ENCODE measurements at regions not wholly inside any gene's neighbourhood (a gene's known extent, or its start where the extent isn't known, plus 50 kb on each side); places are given as distances from the start of the nearest gene placed in this dataset.

- Histone ChIP-seq H3K4me1 (no peaks in the 10 kb centered on the region), H3K27me3 (no peaks in the 10 kb centered on the region), H3K36me3 (no peaks in the 10 kb centered on the region), H3K4me3 (no peak overlapping the region), H3K9me3 (no peaks in the 10 kb centered on the region), H3K27ac (no peak overlapping the region)
- intact Hi-C loops (cut with DNase I; ENCODE audit: low total_unique reads) = no loop called here
- DNase-seq = no peak
- no peak for TF ChIP-seq POLR2A (IDR thresholded peaks at IDR 0.05)
- TF ChIP-seq CTCF (IDR thresholded peaks at IDR 0.05) = no peak
These were observed 291.1 kb upstream of the NOCT start for GRCh38 chr4:138724530-138724929.

- no peak for TF ChIP-seq CTCF (IDR thresholded peaks at IDR 0.05)
- TF ChIP-seq POLR2A (IDR thresholded peaks at IDR 0.05) = no peak
- Histone ChIP-seq H3K27ac (no peak overlapping the region), H3K9me3 (no peaks in the 10 kb centered on the region), H3K4me1 (no peaks in the 10 kb centered on the region), H3K27me3 (no peaks in the 10 kb centered on the region), H3K4me3 (no peak overlapping the region), H3K36me3 (no peaks in the 10 kb centered on the region)
- intact Hi-C loops (cut with DNase I; ENCODE audit: low total_unique reads) = no loop called here
- DNase-seq = no peak
These were observed 298.8 kb upstream of the NOCT start for GRCh38 chr4:138716559-138717335.

GRCh38 chr4:138710297-138710696 is 305.3 kb upstream of the NOCT start:
- H3K4me3 ChIP-seq = no peak overlapping the region
- H3K27me3 ChIP-seq = no peaks in the 10 kb centered on the region
- no peaks in the 10 kb centered on the region for H3K36me3 ChIP-seq
- H3K9me3 ChIP-seq = no peaks in the 10 kb centered on the region
- no peaks in the 10 kb centered on the region for H3K4me1 ChIP-seq
- intact Hi-C loops (cut with DNase I; ENCODE audit: low total_unique reads) = no loop called here
- DNase-seq = no peak
- H3K27ac ChIP-seq = no peak overlapping the region
- TF ChIP-seq CTCF (IDR thresholded peaks at IDR 0.05) (no peak), POLR2A (IDR thresholded peaks at IDR 0.05) (no peak)

- H3K36me3 ChIP-seq = no peaks in the 10 kb centered on the region
- no peaks in the 10 kb centered on the region for H3K4me1 ChIP-seq
- no peak for DNase-seq
- no peak for TF ChIP-seq POLR2A (IDR thresholded peaks at IDR 0.05)
- no peak for TF ChIP-seq CTCF (IDR thresholded peaks at IDR 0.05)
- intact Hi-C loops (cut with DNase I; ENCODE audit: low total_unique reads) = no loop called here
- H3K9me3 ChIP-seq = no peaks in the 10 kb centered on the region
- no peaks in the 10 kb centered on the region for H3K27me3 ChIP-seq
- no peak overlapping the region for H3K4me3 ChIP-seq
- no peak overlapping the region for H3K27ac ChIP-seq
These were observed 305.7 kb upstream of the NOCT start for GRCh38 chr4:138709859-138710258.

- no peaks in the 10 kb centered on the region for H3K27me3 ChIP-seq
- TF ChIP-seq POLR2A (IDR thresholded peaks at IDR 0.05) = no peak
- TF ChIP-seq CTCF (IDR thresholded peaks at IDR 0.05) = no peak
- no peaks in the 10 kb centered on the region for H3K36me3 ChIP-seq
- no peaks in the 10 kb centered on the region for H3K9me3 ChIP-seq
- H3K4me1 ChIP-seq = no peaks in the 10 kb centered on the region
- no peak overlapping the region for H3K4me3 ChIP-seq
- no peak overlapping the region for H3K27ac ChIP-seq
- intact Hi-C loops (cut with DNase I; ENCODE audit: low total_unique reads) = no loop called here
- DNase-seq = no peak
These were observed 307.6 kb upstream of the NOCT start for GRCh38 chr4:138707746-138708677.

All from uterus (tissue), 3 donors.